Ammon's horn (tissue), 1 donor: ENCODE measurements at regions not wholly inside any gene's neighbourhood (a gene's known extent, or its start where the extent isn't known, plus 50 kb on each side); places are given as distances from the start of the nearest gene placed in this dataset.

Source experiments
- DNase-seq: peaks from one replicate; pipeline ENCODE4 v3.0.0-alpha.2; 2016; ENCODE audit warnings: low spot score

GRCh38 chr7:136254148-136254547, 277.0 kb upstream of the MTPN start:
- no peak for DNase-seq

- no peak for DNase-seq
Measured at GRCh38 chr7:136251826-136252225, 274.7 kb upstream of the MTPN start.

- DNase-seq = no peak
Measured at GRCh38 chr7:136247211-136247610, 270.1 kb upstream of the MTPN start.

GRCh38 chr7:136245327-136246004, 268.3 kb upstream of the MTPN start:
- no peak for DNase-seq

GRCh38 chr7:136234040-136234439, 256.9 kb upstream of the MTPN start:
- no peak for DNase-seq

- no peak for DNase-seq
Measured at GRCh38 chr7:136230210-136230609, 253.1 kb upstream of the MTPN start.

- DNase-seq = no peak
Measured at GRCh38 chr7:136229790-136230189, 252.6 kb upstream of the MTPN start.

- DNase-seq = no peak
Measured at GRCh38 chr7:136228171-136228570, 251.0 kb upstream of the MTPN start.

GRCh38 chr7:136214356-136214755, 237.2 kb upstream of the MTPN start:
- no peak for DNase-seq

- no peak for DNase-seq
Measured at GRCh38 chr7:136213012-136213411, 235.9 kb upstream of the MTPN start.

GRCh38 chr7:136210664-136211063, 233.5 kb upstream of the MTPN start:
- DNase-seq = no peak

GRCh38 chr7:136210079-136210478, 232.9 kb upstream of the MTPN start:
- DNase-seq = no peak

- no peak for DNase-seq
Measured at GRCh38 chr7:136205956-136206355, 228.8 kb upstream of the MTPN start.

GRCh38 chr7:136198168-136198567, 221.0 kb upstream of the MTPN start:
- no peak for DNase-seq

- DNase-seq = no peak
Measured at GRCh38 chr7:136194878-136195277, 217.7 kb upstream of the MTPN start.

- DNase-seq = no peak
Measured at GRCh38 chr7:136193940-136194339, 216.8 kb upstream of the MTPN start.

GRCh38 chr7:136189506-136189998, 212.4 kb upstream of the MTPN start:
- DNase-seq = no peak

GRCh38 chr7:136186281-136186680, 209.1 kb upstream of the MTPN start:
- no peak for DNase-seq

- no peak for DNase-seq
Measured at GRCh38 chr7:136184719-136185118, 207.6 kb upstream of the MTPN start.

- DNase-seq = peak; percentile 10
Measured at GRCh38 chr7:136183981-136184380, 206.8 kb upstream of the MTPN start.

GRCh38 chr7:136180984-136181383, 203.8 kb upstream of the MTPN start:
- DNase-seq = no peak

GRCh38 chr7:136179851-136180721, 202.9 kb upstream of the MTPN start:
- DNase-seq = no peak

GRCh38 chr7:136179154-136179553, 202.0 kb upstream of the MTPN start:
- no peak for DNase-seq
